ENCODE measurements at regions not wholly inside any gene's neighbourhood (a gene's known extent, or its start where the extent isn't known, plus 50 kb on each side); places are given as distances from the start of the nearest gene placed in this dataset.

GRCh38 chr4:18932730-18933339 is 911.3 kb upstream of the LCORL start:
- no peak for DNase-seq

GRCh38 chr4:18931643-18932377 is 910.3 kb upstream of the LCORL start:
- DNase-seq, result peak in 2 of 3 experiments; percentile 25 to 77

- no peak for DNase-seq
Measured at GRCh38 chr4:18930487-18930886, 908.9 kb upstream of the LCORL start.

GRCh38 chr4:18923496-18924161 is 902.1 kb upstream of the LCORL start:
- no peak for DNase-seq

- DNase-seq, result no peak
Measured at GRCh38 chr4:18917689-18918088, 896.1 kb upstream of the LCORL start.

GRCh38 chr4:18914182-18914581 is 892.6 kb upstream of the LCORL start:
- no peak for DNase-seq

- no peak for DNase-seq
Measured at GRCh38 chr4:18894928-18895327, 873.4 kb upstream of the LCORL start.

- no peak for DNase-seq
Measured at GRCh38 chr4:18882468-18882867, 860.9 kb upstream of the LCORL start.

GRCh38 chr4:18881556-18881955 is 860.0 kb upstream of the LCORL start:
- no peak for DNase-seq

- no peak for DNase-seq
Measured at GRCh38 chr4:18880871-18881270, 859.3 kb upstream of the LCORL start.

- peak in 1 of 3 experiments; percentile 40 for DNase-seq
Measured at GRCh38 chr4:18878561-18878960, 857.0 kb upstream of the LCORL start.

GRCh38 chr4:18869166-18869565 is 847.6 kb upstream of the LCORL start:
- no peak for DNase-seq

GRCh38 chr4:18860836-18861530 is 839.4 kb upstream of the LCORL start:
- no peak for DNase-seq

GRCh38 chr4:18859468-18859867 is 837.9 kb upstream of the LCORL start:
- no peak for DNase-seq

- DNase-seq, result peak in 1 of 3 experiments; percentile 67
Measured at GRCh38 chr4:18858229-18858922, 836.8 kb upstream of the LCORL start.

GRCh38 chr4:18850867-18851266 is 829.3 kb upstream of the LCORL start:
- DNase-seq, result peak in 2 of 3 experiments; percentile 19 to 68

GRCh38 chr4:18847249-18847890 is 825.8 kb upstream of the LCORL start:
- DNase-seq, result no peak

GRCh38 chr4:18846313-18846712 is 824.8 kb upstream of the LCORL start:
- DNase-seq, result no peak

GRCh38 chr4:18844726-18845125 is 823.2 kb upstream of the LCORL start:
- no peak for DNase-seq

GRCh38 chr4:18842431-18842830 is 820.9 kb upstream of the LCORL start:
- DNase-seq, result no peak

GRCh38 chr4:18840481-18840880 is 818.9 kb upstream of the LCORL start:
- no peak for DNase-seq

GRCh38 chr4:18816228-18816895 is 794.8 kb upstream of the LCORL start:
- DNase-seq, result no peak
